ENCODE measurements at regions not wholly inside any gene's neighbourhood (a gene's known extent, or its start where the extent isn't known, plus 50 kb on each side); places are given as distances from the start of the nearest gene placed in this dataset.

DNA sequence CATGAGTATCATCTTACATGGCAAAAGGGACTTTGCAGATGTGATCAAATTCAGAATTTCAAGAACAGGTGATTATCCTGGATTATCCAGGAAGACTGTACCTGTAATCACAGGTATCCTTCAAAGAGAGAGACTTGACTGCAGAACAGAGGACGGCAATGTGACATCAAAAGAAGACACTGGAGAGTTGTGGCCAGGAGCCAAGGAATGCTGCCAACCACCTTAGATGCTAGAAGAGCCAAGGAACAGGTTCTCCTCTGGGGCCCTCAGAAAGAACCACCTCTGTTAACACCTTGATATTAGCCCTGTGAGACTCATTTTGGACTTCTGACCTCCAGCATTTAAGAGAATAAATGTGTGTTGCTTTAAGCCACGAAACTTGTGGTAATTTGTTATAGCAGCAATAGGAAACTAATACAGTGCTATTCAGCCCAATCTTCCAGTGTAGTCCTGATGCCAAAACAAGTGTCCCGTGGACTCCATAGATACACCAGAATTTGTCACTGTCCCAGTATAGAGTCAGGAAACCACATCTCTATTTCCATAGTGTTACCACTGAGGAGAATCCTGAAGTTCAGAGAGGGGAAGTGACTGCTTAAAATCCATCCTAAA, 330.6 kb upstream of the TLE3 start:
- TF ChIP-seq, protein P1, sequence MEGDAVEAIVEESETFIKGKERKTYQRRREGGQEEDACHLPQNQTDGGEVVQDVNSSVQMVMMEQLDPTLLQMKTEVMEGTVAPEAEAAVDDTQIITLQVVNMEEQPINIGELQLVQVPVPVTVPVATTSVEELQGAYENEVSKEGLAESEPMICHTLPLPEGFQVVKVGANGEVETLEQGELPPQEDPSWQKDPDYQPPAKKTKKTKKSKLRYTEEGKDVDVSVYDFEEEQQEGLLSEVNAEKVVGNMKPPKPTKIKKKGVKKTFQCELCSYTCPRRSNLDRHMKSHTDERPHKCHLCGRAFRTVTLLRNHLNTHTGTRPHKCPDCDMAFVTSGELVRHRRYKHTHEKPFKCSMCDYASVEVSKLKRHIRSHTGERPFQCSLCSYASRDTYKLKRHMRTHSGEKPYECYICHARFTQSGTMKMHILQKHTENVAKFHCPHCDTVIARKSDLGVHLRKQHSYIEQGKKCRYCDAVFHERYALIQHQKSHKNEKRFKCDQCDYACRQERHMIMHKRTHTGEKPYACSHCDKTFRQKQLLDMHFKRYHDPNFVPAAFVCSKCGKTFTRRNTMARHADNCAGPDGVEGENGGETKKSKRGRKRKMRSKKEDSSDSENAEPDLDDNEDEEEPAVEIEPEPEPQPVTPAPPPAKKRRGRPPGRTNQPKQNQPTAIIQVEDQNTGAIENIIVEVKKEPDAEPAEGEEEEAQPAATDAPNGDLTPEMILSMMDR (IDR thresholded peaks at IDR 0.05) = no peak
- TF ChIP-seq POLR2A (IDR thresholded peaks at IDR 0.05) = no peak

Data from heart left ventricle (tissue), 13 donors.